ENCODE measurements at regions not wholly inside any gene's neighbourhood (a gene's known extent, or its start where the extent isn't known, plus 50 kb on each side); places are given as distances from the start of the nearest gene placed in this dataset.

GRCh38 chr6:156336089-156336488 is 441.1 kb upstream of the ARID1B start:
- FAIRE-seq, result no peak
- no peak for DNase-seq (ENCODE audit: insufficient read length, low spot score)

- DNase-seq (ENCODE audit: insufficient read length, low spot score), result no peak
- no peak for FAIRE-seq
These were observed 442.2 kb upstream of the ARID1B start for GRCh38 chr6:156334966-156335365.

GRCh38 chr6:156319707-156320106 is 457.5 kb upstream of the ARID1B start:
- DNase-seq (ENCODE audit: insufficient read length, low spot score), result no peak
- FAIRE-seq, result no peak

- FAIRE-seq (no peak), DNase-seq (ENCODE audit: insufficient read length, low spot score) (no peak)
These were observed 460.5 kb upstream of the ARID1B start for GRCh38 chr6:156316583-156317125.

GRCh38 chr6:156315146-156315545 is 462.0 kb upstream of the ARID1B start:
- FAIRE-seq (no peak), DNase-seq (ENCODE audit: insufficient read length, low spot score) (no peak)

DNA sequence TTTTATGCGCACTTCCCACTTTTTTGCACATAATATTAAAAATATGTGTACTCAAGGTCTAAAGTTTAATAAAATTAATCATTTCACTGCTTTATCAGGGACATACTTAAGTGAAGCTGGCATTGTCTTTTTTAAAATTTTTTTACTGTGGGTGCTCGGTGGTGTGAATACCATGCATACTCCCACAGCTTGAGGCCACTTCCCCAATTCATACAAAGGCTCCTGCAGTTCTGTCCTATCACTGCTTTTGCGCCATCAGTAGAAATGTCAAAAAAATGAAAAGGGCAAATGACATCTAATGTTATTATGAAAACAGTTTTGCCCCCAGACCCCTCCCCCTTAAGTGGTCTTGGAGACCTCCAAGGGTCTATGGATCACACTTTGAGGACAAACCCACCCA is 464.1 kb upstream of the ARID1B start:
- DNase-seq (ENCODE audit: insufficient read length, low spot score), result no peak
- FAIRE-seq, result no peak

GRCh38 chr6:156311291-156311690 is 465.9 kb upstream of the ARID1B start:
- no peak for FAIRE-seq

GRCh38 chr6:156310701-156311100 is 466.5 kb upstream of the ARID1B start:
- FAIRE-seq (no peak), DNase-seq (ENCODE audit: insufficient read length, low spot score) (no peak)

More at GRCh38 chr6:156311291-156311690, 465.9 kb upstream of the ARID1B start:
- no peak for DNase-seq (ENCODE audit: insufficient read length, low spot score)

DNA sequence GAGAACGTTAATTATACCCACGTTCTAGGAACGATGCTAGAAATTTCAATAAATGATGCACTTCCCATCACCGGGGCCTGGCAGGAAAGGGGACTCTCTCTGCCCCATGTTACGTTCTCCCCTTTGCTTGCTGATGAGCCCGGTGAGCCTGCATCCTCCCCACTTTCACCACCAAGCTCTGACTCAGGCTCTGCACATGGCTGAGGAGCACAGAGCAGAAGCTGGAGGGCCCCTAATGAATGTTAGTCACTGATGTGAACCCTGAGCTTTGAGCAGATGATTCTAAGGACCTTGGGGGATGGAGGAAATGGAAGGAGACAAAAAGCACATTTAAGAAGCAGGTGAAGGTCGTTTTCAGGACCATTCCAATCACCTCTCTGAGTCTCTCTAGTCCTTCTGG is 468.2 kb upstream of the ARID1B start:
- FAIRE-seq, result no peak
- no peak for DNase-seq (ENCODE audit: insufficient read length, low spot score)

DNA sequence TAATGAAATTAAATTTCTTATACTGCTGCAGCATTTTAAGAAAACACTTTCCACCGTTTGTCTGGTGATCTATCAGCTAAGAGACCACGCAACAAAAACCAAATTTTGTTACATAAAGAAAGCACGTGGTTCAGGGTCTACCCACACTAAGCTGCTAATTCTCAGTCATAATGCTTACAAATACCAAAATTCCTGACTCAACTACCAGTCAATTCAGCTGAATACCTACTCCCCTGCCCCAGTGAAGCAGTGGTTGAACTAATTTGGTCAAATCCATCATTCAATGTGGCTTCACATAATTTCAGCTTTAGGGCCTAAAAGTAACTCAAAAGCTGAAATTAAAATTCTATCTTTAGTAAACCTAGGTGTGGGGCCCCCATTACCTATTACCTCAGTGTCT is 468.6 kb upstream of the ARID1B start:
- DNase-seq (ENCODE audit: insufficient read length, low spot score) (no peak), FAIRE-seq (no peak)

- FAIRE-seq (no peak), DNase-seq (ENCODE audit: insufficient read length, low spot score) (no peak)
These were observed 470.6 kb upstream of the ARID1B start for GRCh38 chr6:156306531-156306930.

- FAIRE-seq, result no peak
These were observed 494.1 kb upstream of the ARID1B start for GRCh38 chr6:156283091-156283490.

DNA sequence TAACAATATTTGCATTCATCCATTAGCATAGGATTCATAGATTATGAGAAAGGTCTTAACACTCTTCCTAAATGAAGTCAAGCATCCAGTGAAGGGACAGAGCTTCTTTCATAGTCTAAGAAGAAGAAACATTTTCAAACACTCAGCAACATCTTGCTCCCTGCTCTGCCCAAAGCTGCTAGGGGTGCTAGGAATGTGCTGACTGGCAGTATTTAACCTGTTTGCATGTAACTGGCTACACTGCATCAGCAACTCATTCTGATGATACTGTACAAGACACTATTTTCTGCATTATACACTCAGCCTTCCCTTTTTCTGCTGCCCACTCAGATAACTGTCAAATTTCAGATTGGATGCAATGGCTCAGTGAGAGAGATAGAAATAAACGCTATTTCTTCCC is 495.1 kb upstream of the ARID1B start:
- DNase-seq (ENCODE audit: insufficient read length, low spot score) (no peak), FAIRE-seq (no peak)

More at GRCh38 chr6:156283091-156283490, 494.1 kb upstream of the ARID1B start:
- DNase-seq (ENCODE audit: insufficient read length, low spot score), result no peak

GRCh38 chr6:156281266-156281665 is 495.9 kb upstream of the ARID1B start:
- DNase-seq (ENCODE audit: insufficient read length, low spot score) (no peak), FAIRE-seq (no peak)

- no peak for FAIRE-seq
- peak; percentile 13 for DNase-seq (ENCODE audit: insufficient read length, low spot score)
These were observed 497.1 kb upstream of the ARID1B start for GRCh38 chr6:156280065-156280464.

- no peak for DNase-seq (ENCODE audit: insufficient read length, low spot score)
These were observed 497.8 kb upstream of the ARID1B start for GRCh38 chr6:156279261-156279969.

DNA sequence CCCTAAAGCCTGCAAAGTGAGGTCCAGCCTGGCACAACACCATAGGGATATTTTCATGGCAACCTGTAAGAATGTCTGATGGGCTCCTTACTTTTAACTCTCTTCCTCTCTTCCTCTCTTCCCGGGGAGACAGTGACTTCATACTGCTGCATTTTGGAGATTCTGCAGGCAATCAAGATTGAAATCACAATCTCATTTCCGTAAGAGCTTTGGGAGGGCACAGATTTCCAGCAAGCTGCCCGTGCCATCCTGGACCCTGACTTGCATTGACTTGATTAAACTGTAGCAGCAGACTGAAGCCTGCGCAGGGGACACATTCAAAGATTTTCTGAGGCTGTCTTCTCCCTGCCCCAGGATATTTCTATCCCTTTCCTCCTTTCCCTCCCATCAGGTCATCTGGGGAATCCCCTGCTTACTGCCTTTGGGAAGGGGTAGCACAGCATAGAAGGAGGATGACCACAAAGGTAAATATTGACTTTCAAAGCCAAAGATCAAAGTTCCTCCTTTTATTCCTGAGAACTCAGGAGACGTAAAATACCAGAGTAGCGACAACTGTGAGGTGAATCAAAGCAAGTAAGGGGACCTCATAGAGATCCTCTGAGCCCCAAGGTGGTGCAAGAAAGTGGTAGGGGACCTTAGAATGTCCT is 504.0 kb upstream of the ARID1B start:
- DNase-seq (ENCODE audit: insufficient read length, low spot score) (no peak), FAIRE-seq (no peak)

More at GRCh38 chr6:156279261-156279969, 497.8 kb upstream of the ARID1B start:
- FAIRE-seq, result peak; percentile 59

DNA sequence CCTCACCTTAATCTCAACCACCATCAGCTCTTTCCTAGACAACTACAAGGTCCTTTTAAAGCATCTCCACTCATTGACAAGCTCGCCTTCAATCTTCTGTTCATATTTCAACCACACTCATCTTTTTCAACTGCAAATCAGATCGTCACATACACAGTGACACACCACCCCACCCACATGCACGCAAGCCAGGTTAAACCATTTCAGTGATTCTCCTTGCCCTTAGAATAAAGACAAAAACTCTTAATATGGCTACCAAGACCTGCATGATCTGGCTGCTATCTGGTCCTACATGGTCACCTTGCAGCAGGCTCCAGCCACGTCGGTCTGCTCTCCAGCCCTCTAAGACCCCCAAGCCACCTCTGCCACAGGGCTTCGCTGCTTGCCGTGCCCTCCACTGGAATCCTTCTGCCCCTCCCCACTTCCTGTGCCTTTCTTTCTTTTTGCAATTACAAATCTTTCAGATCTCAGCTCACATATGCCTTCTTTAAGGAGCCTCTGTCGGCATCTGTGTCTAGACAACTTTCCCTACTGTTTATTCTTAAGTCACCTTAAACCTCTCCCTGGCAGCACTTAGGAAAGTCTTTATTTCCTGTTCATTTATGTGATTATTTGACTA is 507.3 kb upstream of the ARID1B start:
- FAIRE-seq (no peak), DNase-seq (ENCODE audit: insufficient read length, low spot score) (no peak)

DNA sequence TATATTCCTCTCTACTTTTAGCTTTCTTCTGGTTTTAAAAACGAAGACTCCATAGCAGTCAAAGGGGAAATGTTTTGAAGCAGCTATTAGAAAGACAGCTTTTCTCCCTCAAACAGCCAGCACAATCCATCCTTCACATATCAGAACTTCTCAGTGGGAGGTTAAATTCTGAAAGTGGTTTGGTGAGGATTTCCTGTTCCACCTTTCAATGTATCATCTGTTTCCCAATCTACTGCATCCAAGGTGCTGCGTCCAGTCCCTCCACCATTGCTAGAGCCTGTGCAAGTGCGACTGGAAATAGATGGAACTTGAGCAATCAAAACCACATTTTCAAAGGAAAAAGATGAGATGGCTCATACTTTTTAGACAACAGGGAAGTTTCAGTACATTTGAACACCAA is 508.3 kb upstream of the ARID1B start:
- FAIRE-seq, result no peak
- no peak for DNase-seq (ENCODE audit: insufficient read length, low spot score)

- FAIRE-seq (no peak), DNase-seq (ENCODE audit: insufficient read length, low spot score) (no peak)
These were observed 515.2 kb upstream of the ARID1B start for GRCh38 chr6:156262014-156262413.

- FAIRE-seq (no peak), DNase-seq (ENCODE audit: insufficient read length, low spot score) (no peak)
These were observed 516.4 kb upstream of the ARID1B start for GRCh38 chr6:156260815-156261214.

DNA sequence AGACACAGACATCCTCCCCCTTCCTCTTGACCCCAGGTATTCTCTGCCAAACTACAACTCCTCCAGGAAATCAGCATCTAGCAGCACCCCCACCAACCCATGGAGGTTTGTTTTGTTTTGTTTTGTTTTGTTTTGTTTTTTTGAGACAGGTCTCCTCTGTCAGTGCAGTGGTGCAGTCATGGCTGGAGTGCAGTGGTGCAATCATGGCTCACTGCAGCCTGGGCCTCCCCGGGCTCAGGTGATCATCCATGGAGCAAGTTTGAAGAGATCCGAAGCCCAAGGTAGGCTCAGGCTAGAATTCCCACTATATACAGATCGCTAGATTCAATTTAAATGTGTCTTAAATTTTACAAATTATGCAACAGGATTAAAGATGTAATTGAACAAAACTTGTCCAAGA is 518.2 kb upstream of the ARID1B start:
- FAIRE-seq (no peak), DNase-seq (ENCODE audit: insufficient read length, low spot score) (no peak)

Measured in GM19239 (cell line).